NCI-H2107 treated with DMSO at 0.1 percent for 48 hours (cell line): ENCODE measurements at regions not wholly inside any gene's neighbourhood (a gene's known extent, or its start where the extent isn't known, plus 50 kb on each side); places are given as distances from the start of the nearest gene placed in this dataset.
A peak's percentile ranks its signal among the peaks of the same experiment; 100 is the strongest.

Experiments used
- DNase-seq: peaks from one replicate; lab custom pipeline; 2025; ENCODE audit not compliant: unreplicated experiment; lab: John Stamatoyannopoulos, UW

DNA sequence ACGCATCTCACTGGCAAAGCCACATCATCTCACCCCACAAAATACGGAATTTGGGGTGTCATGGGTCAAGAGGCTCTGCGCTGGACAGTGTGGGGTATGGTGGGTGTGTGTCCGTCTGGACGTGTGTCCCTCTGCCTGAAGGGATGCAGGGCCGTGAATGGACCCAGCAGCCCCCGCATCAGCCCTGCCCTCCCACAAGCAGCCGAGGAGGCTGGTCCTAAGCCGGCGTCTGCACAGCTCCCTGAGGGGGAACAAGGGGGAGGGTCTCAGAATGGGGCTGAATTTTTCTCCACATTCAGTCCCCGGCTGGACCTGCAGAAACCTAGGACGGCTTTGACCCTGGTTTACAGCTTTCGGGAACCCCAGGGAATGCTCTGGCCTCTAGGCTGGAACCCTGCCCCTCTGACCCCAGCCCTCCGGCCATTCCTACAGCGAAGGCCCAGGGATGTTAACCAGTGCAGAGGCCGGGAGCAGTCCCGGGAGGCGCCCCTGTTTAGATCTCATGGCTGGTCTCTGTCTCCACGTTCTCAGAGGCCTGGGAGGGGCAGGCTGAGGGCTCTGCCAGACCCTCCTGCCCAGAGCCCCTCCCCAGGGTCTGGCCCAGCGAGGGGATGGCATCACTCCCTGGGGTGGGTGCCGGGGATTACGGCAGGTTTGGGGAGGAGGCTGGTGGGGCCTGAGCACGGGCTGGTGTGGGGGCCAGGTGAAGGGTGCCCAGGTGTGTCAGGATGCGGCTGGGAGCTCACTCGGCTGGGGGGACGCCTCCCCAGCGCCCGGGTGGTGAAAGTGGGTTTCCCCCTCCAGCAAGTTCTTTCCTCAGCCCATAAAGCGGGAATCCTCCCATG lies 156.5 kb upstream of the C14orf180 start:
- no peak for DNase-seq

DNA sequence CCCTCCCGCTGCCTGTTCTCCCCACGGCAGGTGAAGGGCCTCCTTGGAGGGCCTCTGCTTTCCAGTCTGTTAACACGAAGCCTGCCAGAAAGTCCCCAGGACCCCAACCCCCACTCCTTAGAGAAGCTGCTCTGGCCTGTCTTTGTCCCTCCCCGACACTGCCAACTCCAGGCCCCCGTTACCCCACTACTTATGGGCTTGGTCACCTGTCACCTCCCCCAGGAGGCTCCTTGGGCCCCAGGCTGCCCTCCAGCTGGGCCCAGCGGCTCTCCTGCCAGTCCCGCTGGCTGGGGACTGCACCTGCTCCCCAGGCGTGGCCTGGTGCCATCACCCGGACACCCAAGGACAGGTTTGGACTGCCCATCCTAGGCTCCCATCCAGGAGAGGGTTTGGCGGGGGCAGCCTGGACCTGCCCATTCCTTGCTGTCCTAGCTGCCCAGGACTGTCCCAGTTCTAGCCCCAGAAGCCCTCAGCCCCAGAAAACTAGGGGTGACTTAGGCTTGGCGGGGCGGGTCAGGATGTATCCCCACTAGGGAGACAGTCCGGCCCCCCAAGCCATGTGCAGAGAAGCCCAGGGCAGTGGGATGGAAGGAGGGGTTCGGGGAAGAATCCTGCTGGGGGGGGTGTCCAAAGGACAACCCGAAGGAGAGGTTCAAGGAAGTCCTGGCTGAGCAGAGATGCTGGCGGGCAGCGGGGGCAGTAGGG lies 155.7 kb upstream of the C14orf180 start:
- DNase-seq, result no peak

DNA sequence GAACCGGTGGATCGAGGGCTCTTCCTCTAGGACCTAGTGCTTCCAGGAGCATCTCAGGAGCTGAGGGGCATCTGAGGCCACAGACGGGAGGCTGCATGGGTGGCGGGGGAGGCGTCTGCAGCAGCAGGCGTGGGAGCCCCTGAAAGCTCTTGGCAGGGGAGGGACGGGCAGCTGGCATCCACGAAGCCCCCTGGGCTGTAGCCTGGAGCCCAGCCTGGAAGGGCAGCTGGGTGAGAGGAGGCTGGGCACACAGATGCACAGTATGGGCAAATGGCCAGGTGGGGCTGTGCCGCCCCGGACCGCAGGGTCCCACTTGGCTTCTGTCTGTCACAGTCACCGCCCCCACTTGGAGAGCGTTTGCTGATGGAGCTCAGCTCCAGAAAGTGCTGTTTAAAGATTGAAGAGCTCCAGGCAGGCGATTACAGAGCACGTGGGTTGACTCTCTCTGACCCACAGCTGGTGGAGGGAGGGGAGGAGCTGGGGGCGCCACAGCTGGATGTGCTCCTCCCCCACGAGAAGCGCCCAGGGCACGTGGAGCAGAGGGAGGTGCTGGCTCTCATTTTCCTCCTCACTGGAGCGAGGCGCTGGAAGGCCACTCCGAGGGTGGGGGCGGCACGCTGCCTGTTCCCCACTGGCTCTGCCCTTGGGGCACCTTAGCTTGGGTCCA lies 155.0 kb upstream of the C14orf180 start:
- peak; percentile 63 for DNase-seq

DNA sequence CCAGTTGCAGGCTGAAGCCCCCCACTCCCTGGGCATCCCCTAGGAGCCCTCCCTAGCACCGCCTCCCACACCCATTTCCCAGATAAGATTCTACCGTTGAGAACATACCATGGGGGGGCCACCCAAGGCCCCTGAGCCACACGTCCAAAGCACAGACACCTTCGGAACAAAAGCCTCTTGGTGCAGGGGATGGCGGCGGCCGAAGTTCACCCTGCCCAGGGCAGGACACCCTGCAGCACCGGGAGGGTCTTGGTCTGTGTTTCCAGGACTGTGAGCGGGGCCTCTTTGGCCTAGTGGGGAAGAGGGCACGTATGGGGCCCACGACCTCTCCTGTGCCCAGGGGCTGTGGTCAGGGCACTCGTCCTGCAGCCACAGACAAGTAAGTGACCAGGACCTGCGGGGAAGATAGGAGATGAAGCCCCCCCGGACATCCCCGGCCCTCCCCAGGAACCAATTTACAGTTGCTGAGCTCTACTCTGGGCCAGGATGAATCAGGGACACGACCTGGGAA lies 154.3 kb upstream of the C14orf180 start:
- DNase-seq, result no peak

DNA sequence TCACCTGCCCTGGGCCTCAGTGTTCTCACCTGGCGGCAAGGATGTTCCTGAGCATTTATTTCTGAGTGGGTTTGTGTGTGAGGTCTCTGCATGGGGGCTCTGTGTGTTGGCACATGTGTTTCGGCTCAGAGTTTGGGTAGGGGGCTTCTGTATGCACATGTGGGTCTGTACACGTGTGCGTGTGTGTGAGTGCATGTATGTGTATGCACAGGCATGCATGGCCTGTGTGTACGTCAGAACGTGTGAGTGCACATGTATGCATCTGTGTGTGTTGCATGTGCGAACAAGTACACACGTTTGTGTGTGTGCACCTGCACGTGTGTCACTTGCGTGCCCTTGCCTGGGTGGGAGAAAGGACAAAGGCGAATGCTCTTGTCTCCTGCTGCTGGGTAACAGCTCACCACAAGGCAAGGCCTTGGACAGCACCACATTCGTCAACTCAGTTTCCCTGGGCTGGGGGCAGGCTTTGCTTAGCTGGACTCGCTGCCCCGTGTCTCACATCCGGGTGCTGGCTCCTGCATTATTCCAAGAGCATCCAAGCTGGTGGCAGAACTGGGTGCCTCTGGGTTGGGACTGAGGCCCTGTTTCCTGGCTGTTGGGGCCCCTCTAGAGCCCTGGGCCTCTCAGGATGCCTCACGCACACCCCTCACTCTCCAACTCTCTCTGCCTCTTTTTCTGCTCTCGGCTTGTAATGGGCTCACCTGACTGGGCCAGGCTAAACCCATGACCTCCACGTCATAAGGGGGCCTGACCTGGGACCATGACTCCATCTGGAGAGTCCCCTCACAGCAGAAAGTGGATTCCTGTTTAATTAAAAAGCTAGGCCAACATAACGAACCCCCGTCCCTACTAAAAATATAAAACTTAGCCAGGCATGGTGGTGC lies 153.6 kb upstream of the C14orf180 start:
- DNase-seq, result no peak

DNA sequence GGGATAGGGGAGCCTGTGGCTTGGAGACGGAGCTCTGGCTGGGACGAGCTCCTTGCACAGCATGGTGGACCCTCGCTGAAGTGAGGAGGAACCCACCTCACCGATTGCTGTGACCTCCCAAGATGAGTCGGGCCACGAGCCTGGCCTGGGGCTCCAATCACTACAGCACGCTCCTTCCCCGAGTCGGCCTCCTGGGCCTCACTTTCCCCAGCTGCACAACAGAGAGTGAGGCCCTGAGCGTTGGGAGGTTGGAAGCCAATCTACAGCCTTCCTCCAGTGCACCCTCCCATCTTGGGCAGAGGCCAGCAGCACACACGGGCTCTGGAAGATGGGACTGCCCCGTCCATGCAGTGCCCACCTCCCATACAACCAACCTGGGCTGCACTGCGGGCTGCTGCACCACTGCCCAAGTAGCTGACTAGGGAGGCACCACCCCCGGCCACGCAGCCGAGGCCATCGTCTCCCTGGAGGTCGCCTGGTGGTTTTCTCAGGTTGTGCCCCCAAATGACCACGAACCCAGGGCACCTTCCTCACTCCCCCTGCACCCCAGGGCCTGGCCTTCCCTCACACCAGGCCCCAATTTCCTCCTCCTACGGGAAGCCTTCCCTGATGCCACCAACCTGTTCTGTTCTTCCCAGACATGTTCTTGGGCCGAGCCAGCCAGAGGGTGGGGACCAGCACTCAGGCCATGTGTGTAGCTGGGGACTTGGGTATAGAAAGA lies 152.3 kb upstream of the C14orf180 start:
- no peak for DNase-seq

DNA sequence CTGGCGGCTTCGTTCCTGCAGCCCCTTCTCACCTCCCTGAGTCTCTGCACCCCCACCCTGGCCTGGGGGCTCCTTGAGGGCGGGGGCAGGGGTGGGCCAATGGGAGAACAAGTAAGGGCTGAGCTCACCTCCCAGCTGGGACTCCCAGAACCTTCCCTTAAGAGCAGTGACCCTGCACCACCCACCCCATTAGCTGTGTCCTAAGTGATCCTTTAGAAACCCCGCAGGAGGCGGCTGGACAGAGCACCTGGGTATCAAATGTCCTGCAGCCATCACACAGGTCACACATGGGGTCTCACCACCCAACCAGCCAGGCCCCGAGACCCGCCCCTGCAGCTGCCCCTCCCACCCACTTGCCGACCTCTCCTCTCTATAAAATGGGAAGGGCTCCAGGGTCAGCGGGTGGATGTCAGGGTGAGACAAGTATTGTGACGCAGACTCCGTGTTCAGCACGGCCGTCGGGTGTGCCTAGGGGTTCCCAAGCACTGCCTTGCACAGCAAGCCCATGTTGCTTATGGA lies 151.2 kb upstream of the C14orf180 start:
- no peak for DNase-seq

DNA sequence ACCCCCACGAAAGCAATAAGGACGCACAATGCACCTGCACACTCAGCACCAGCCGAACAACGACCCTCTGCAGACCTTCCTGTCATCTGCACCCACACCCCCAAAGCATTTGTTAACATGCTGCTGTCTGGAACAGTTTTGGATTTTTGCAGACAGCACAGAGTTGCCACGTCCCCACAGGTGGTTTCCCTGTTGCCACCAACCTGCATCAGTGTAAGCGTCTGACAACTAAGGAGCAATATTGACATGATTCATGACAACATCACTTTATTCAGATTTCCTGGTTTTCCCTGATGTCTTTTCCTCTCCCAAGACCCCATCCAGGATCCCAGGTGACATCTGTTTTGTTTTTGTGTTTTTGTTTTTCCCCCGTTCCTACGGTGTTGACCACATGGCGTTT lies 150.7 kb upstream of the C14orf180 start:
- DNase-seq, result no peak

DNA sequence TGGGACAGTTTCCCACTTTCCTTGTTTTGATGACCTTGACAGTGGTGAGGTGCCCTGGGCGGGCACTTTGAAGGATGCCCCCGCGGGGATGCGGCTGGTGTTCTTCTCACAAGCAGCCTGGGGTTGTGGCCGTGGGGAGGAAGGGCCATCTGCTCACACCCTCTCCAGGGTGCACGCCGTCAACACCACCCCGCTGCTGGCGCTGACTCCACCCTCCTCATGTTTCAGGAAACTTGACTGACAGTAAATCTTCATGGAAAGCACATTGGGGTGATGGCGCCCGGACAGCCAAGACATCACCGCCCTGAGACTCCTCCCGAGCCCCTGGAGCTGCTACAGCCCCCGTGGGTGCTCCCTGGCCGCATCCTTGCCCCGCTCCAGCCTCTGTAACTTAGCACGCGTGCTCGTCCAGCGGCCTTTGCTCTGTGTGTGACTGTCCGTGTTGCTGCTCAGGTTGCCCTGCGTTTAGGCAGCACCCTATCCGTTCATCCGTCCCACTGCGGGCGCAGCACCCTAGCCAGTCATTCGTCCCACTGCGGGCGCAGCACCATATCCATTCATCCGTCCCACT lies 150.2 kb upstream of the C14orf180 start:
- no peak for DNase-seq

DNA sequence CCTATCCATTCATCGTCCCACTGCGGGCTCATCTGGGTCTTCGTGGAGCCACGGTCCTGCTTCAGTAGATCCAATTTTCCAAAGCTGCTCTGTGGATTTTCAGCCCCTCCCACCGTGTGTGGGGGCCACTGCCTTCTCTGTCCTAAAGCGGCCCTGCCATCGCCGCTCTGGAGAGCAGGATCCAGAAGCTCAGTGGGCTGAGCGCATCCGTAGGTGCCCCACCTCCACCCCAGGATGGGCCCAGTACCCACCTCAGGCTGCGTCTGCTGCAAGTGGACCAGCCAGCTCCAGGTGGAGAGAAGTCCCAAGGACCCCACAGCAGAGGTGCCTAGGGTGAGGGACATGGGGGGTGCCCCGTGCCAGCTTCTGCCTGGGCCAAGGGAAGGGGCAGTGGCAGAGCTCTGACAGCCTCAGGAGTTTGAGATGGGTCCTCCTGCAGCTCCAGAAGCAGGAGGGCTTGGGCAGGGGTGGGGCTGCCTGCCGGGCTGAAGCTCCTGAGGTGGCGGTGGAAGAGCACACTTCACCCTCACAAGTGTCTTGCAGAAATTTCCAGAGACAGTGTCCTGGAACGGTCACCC lies 148.1 kb upstream of the C14orf180 start:
- no peak for DNase-seq

DNA sequence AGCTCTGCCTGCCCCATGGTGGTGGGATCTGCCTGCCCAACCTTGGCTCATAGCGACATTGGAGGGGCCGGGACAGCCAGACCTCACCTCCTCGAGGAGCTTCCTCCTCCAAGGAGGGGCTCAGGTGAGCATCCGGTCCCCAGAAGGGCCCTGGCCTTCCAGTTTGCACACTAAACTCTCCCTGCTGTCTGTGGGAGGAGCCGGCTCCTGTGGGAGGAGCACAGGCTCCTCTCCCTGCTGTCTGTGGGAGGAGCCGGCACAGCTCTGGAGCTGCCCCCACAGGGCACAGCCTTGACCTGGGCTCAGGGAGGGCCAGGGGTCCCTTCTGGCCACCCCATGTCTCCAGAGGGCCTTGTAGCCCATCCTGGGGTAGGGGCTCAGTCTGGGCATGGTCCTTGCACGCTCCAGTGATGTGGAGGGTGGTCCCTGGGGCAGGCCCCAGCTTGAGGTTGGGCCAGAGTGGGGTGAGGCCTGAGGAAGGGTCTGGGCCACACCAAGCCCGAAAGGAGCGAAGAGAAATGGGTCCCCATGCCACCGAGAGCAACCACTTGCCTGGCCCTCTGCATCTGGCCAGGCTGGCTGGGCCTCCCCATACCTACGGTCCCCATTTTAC lies 147.5 kb upstream of the C14orf180 start:
- DNase-seq, result no peak

DNA sequence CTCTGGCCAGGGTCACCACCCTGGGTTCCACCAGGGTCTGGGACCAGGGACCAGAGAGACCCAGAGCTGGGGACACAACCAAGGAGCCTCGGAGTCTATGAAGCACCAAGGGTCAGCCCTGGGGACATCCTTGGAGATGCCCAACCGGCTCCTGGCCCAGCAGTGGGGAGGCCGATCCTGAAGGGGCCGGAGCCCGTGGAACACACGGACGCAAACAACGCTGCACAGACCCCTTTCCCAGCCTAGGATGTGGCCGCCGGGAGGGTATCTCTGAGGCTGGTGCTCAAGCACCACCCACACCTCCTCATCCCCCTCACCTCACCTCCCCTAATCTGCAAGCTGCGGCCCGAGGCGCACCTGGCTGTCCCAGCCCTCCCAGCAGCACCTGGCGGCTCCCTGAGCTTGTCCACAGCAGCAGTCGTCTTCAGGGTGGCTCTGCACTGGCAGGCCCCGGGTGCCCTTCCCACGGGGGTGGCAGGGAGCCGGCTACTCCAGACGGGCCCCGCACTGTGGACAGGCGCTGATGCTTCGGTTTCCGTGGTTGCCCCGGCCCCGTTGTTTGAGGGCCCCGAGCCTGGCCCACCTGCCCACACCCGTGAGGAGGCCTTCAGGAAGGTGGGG lies 146.8 kb upstream of the C14orf180 start:
- no peak for DNase-seq

DNA sequence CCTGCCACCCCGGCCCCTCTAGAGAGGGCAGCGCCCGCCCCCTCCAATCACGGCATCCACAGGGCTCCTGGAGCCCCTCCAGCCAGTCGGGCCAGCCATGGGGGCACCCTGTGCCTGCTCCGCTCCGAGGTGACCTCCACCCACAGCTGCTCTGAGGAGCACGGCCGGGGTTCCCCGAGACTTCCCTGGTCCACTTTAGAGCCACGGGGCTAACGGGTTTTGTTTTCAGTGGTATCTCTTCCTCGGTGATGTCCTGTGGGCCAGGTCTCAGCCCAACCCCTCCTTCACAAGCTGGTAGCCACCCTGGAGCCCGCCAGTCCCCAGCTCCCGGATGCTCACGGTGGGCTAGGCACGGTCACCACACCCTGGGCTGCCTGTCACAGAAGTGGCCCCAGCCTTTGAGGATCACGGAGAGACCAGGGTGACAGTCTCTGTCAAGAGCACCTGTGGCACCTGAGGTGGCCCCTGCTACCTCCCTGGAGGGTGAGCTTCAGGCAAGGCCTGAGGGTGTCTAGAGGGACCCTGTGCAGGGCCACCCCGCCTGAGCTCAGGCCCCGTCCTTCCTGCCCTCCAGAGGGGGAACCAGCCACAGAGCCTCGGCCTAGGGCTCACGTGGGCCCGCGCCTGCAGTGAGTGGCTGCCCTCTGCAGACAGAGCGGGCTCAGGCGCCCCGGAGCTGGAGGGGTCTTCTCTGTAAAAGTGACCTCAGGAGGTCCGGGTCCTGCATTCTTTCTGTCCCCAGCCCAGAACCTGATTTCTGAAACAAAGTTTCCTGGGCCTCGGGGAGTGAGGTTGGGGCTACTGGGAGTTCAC lies 146.0 kb upstream of the C14orf180 start:
- no peak for DNase-seq

DNA sequence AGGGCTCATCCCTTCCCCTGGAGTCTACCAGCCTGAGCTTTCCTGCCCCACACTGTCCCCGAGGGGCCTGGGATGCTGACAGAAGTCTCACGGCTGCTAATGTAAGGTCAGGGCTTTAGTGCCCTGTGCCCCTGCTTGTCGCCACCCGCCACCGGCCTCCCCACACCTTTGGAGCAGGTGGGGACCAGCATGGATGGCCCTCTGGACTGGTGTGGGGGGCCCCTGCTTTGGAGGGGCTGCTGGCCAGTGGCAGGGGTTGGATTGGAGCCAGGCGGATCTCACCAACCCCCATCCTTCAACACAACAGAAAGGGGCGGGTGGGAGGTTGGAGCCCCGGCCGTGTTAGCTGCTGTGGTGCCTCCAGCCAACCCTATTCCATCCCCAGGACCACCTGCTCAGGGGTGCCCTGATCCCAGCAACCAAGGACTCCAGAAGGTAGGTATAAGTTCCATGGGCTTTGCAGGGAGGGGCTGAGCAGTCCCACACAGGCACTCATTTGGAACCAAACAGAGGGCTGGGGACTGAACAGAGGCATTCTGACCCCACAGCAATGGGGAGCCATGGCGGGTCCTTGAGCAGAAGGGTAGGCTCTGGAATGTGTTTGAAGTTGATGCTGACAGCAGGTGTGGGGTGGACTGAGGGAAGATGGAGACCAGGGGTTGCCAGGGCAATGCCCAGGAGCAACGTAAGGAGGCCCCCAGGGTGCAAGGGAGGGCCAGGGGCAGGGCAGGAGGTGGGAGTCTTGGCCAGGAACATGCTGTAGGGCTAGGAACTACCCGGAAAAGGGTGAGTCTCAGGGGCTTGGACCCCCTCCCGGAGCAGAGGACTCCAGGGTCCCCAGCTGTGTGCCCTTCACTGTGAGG lies 145.1 kb upstream of the C14orf180 start:
- DNase-seq, result no peak

DNA sequence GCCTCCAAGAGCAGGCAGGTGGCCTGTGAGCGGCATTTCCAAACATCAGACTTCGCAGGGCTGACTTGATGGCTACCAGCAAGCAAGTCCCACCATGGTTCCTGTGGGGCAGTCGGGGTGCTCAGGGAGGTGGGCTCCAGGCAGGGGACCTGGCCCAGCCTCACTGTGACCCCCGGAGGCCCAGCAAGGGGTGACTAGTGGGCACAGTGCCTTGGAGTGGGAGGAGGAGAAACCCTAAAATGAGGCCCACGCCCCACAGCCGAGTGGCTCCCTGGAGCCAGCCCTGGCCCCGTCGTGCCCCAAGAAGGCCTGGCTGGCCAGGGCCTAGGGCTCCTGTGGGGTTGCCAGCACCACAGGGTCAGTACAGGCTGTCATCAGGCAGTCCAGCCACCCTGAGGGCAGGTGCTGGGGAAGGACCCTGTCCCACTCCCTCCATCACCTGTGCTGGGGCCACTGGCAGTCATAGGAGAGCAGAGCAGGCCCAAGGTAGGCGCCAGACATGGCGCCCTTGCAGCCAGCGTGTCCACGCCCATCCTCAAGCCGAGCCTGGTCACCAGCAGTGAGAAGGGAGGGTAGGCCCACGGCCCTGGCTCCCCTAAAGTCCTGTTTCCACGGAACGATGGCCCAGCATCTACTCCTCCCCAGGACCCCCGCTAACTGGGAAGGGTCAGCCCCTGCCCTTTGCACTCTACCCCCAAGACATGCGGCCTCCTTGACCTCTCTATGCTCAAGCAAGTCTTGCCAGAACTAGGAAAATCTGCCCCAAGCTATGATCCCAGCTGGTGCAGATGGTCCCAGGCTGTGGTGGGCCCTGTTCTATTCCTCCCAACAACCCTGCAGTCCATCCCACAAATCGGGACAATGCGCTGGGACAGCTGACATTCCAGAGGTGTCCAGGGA lies 144.2 kb upstream of the C14orf180 start:
- no peak for DNase-seq
